ENCODE measurements at regions not wholly inside any gene's neighbourhood (a gene's known extent, or its start where the extent isn't known, plus 50 kb on each side); places are given as distances from the start of the nearest gene placed in this dataset.
A peak's percentile ranks its signal among the peaks of the same experiment; 100 is the strongest.
"Not testable (repeated sequence)": the region's sequence is repeated elsewhere in the genome, so short reads cannot be mapped to it uniquely, and the experiment has no call there.

GRCh38 chr11:86144846-86145245, 76.0 kb upstream of the PICALM start:
- no peak for DNase-seq

DNA sequence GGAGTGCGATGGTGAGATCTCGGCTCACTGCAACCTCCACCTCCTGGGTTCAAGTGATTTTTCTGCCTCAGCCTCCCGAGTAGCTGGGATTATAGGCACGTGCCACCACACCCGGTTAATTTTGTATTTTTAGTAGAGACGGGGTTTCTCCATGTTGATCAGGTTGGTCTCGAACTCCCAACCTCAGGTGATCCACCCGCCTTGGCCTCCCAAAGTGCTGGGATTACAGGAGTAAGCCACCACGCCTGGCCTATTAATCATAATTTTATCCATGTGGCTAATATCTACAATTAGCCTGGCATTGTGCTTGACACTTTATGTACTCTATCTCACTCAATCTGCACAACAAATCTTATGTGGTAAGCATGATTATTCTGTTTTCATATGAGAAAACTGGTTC, 75.2 kb upstream of the PICALM start:
- DNase-seq, result not testable (repeated sequence)

- DNase-seq, result no peak
Observed at GRCh38 chr11:86143087-86144030, 74.5 kb upstream of the PICALM start.

- no peak for DNase-seq
Observed at GRCh38 chr11:86142170-86142569, 73.3 kb upstream of the PICALM start.

GRCh38 chr11:86141727-86142126, 72.8 kb upstream of the PICALM start:
- no peak for DNase-seq

DNA sequence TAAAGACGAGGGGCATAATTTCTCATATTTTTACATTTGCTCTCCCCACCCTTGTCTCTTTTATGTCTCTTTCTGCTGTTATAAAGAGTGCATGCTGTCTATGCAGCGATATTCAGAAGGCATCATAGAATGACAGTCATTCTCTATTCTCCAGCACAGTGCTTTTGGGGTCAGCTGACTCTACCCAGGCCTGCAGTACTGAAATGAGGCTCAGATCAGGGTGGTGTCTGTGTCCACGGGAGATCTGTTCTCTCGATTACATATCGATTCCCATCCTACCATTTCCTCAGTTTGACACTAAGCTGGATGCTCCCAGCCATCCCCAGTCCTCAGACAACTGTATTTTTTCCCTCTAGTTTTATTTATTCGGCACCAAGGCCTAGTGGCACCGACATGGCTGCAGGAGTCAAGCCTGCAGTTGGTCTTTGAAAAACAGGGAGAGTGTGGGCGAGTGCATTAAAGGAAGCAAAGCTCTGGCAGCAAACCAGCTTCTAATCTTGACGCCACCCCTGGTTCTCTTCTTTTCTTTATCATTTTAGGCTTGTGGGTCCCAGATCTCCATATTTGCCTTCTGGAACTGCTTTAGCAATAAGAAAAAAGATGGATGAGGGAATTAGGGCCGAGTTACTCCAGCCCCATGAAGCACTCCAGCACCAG, 71.6 kb upstream of the PICALM start:
- no peak for DNase-seq

DNA sequence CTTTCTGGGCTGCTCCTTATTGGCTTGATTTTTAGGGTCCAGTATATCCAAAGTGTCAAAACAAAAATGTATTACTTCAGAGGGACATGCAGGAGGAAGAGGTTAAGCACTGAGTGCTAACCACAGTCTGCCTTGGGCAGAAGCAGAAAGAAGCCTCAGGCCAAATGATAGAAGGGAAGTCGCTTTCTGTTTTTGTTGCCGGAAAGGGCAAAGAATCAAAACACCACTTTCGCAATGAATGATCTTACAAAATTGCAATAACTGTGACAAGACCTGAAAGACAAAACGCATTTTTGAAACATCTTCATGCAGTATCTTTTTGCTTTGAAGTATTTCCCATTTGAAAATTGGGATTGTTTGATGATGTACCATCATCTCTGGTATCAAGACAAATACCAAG, 70.1 kb upstream of the PICALM start:
- DNase-seq, result peak in 1 of 2 experiments; percentile 26

DNA sequence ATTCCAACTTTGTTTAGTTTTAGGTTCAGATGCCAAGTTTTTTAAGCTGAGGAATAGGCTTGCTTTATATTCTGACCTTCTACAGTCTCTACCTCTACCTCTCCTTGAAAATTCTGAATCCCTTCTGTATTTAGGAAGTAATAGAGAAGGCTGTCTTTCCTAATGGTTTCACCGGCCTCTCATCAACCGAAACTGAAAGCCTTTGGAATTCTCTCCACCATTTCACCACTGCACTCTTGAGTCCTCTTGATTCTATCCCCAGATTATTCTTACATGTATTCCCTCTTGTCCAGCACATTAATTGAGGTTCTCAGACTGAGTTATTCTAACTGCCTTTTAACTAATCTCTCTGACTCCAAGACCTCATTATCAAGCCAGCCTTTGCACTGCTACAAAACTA, 67.7 kb upstream of the PICALM start:
- DNase-seq, result no peak

DNA sequence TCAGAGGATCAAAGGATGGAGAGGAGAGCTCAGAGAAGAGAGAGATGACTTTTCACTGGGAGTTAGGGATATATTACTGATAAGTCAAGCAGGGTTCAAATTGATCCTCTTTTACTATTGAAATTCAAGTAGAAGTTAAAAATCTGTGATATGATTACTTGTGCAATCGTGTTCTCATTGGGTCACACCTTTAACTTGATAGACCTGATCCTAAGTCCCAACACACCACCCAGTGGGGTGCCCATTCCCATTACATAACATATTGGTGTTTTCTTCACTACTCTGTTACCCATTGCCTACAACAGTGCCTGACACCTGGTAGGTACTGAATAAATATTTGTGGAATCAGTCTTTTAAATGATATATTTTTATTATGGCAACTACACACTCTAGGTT, 66.4 kb upstream of the PICALM start:
- DNase-seq, result no peak

DNA sequence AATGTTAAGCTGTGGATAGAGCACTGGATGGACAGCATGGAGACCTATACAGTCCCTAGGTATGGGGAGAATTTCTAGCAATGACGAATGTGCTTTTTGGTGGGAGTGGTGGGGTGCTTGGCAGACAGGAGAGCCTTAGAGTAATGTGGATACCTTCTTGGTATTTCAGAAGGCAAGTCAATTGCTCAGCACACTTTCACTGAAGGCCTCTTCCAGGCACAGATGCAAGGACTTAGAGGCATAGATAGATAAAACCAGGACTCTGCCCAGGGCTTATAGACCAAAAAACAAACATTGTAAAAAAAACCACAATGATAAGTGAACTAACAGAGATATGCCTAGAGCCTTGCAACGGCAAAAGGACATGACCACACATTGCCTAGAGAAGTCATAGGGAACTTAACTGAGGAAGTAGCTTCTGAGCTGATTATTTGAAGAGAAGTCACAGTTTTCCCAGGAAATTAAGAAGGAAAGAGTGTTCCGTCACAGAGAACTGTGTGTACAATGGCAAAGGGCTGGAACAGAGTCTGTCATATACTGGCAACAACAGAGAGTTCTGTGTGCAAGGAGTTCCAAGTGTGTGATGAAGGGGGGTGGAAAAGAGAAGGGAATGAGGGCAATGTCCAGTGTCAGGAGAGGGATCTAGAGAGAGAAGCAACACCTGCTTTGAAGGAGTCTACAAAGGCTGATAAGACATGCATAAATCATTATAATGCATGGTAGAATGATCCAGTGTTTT, 65.9 kb upstream of the PICALM start:
- DNase-seq, result no peak

- no peak for DNase-seq
Observed at GRCh38 chr11:86132667-86133249, 63.9 kb upstream of the PICALM start.

DNA sequence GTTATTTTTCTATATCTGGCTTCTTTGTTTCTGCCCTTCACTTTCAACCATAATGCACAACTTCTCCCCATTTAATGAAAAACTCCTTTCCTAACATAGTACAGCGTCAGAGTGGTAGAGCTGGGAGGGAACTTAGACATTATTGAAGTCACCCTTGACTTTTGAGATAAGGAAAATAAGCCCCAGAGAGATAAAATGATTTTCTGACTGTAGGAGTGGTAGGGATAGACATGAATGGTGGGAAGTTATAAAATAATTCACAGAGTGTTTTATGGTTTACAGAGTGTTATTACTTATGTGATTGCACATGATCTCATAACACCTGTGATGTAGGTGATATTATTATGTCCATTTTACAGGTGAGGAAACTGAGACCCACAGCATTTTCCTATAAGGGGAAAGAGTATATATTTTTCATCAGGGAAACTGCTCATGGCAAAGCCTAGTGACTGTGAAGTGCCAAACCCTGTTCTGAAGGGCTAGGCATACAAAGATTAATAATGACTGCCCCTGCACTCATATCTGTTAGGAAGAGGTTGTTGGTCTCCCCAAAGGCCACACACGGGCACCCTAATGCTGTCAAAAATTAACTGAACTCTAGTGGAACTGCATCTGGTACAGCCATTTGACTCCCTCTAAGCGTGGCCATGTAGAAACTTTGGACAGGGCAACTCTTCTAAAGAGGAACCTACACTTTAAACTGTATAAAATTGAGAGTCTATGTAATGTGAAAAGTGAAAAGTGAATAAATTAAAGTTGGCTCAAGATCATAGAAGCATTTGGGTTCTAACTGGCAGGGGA, 61.1 kb upstream of the PICALM start:
- DNase-seq, result no peak

DNA sequence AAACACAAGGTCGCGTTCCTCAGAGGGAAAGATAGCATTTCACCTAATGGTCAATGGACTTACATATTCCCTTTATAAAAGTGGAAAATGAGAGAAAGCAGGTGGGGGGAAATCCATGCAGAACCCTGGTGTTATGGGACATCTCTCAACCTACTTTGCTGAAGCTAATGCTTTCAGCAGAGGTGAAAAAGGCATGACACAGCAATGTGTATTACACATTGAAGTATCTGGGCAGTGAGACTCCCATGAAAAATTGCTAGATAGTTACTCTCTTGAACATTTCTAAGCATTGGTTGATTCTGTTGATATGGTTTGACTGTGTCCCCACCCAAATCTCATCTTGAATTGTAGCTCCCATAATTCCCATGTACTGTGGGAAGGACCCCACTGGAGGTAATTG, 60.0 kb upstream of the PICALM start:
- DNase-seq, result no peak

DNA sequence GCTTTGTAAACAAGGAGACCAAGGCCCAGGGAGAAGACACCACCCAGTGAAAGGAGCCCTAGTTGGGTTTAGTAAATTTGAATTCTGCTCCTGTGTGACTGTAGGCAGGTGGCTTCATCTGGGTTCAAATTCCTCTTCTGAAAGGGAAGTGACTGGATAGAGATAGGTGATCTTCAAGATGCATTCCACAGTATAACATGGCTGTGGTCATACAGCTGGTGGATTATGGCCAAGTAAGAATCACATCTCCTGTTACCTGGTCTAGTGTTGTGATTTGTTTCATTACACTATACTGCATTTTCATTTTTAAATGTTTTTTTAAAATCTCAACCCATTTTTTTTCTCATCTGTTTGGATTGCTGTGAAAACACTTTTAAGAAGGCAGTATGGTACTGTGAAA, 58.0 kb upstream of the PICALM start:
- no peak for DNase-seq

DNA sequence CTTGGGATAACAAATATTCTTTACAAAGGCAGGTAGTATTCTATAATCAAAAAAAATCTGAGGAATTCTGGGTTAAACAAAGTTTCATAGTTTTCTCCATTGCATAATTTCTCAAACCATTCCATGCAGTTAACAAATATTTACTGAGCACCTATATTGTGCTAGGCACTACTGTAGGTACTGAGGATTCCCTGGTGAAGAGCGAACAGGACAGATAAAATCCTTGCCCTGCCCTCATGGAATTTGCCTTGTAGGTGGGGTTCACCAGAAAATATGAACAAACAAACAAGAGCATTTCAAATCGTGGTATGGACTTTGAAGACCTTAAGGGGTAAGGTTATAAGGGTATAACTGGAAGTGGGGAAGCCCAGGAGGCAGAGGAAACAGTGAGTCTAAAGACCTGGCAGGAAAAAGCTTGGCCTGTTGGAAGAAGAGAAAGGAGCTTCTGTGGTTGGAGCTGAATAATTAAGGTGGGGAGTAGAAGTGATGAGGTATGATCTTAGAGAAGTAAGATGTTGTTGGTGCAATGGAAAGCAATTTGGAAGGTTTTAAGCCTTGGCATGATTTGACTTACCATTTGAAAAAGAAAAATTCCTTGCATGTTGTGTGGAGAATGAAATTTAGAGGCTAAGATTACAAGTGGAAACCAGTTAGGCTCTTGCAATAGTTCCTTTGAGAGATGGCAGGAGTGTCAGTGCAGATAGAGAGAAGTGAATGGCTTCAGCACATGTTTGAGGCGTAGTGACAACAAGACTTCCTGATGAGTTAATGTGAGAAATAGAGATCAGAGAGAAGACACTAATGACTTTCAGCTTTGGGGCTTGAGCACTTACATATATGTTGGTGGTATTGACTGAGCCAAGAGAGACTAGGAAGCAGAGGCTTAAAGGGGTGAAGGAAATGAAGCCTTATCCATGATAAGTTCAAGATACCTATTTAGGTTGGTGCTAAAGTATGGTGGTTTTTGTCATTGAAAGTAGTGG, 55.7 kb upstream of the PICALM start:
- no peak for DNase-seq

DNA sequence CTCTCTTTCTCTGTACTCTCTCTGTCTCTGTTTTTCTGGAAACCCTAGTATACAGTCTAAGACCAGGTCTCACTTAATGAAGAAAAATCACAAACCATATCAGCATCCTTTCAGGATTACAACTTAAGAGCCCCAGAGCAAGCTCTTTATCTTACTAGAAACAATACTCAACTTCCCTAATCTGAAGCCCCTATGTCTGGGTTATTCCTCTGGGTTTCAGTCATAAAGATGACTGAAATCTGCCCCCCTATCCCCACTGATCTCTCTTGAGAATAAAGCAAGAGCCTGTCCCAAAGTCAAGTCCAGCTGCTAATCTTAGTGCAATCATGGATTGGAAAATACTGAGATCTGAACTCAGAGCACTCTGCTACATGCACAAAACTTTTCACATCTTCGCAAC, 53.9 kb upstream of the PICALM start:
- no peak for DNase-seq

GRCh38 chr11:86120807-86121206, 51.9 kb upstream of the PICALM start:
- DNase-seq, result no peak

DNA sequence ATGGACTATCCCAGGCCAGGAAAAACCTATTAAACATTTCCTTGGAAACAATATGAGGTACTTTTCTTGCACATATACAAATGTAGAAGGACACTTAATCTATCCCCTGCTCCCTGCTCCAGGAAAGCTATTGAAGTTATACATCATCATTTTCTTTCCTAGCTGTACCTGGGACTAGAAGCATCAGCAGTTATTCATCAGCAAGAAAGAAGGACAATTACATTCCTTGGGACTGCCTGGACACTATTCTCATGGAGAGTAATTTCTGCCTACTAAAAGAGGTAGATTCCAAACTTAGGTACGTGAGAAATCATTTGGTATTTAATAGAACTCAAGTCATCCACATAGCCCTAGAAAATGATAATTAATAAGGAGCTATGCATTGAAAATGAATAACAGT, 51.0 kb upstream of the PICALM start:
- DNase-seq, result no peak

GRCh38 chr11:86119077-86119476, 50.2 kb upstream of the PICALM start:
- DNase-seq, result no peak
